Stimulated activated CD8-positive, alpha-beta memory T cell treated with anti-CD3 and anti-CD28 coated beads, Interleukin-4, amount 100 ng/mL, for 48 hours (primary cell): ENCODE measurements at regions not wholly inside any gene's neighbourhood (a gene's known extent, or its start where the extent isn't known, plus 50 kb on each side); places are given as distances from the start of the nearest gene placed in this dataset.

Experiments used
- DNase-seq: peaks from one replicate; pipeline ENCODE4 v3.0.0-alpha.2; 2020

DNA sequence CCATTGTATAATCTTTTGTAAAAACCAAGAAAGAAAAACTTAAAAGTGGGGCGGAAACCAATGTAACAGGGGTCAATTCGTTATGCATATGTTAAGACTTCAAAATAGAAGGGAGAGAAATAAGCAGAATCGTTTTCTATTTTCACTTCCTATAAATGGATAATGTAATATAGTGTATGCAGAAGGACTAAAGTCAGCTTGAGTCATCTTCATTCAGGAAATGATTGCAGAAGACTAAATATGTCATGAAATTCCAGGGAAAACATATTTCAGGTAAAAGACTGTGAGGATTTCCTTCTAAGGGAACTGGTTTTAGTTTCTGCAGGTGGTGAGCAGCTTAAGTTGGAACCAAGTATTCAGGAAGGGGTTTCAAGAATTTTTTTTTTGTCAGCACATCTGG, 753.3 kb downstream of the IRX1 start:
- no peak for DNase-seq

DNA sequence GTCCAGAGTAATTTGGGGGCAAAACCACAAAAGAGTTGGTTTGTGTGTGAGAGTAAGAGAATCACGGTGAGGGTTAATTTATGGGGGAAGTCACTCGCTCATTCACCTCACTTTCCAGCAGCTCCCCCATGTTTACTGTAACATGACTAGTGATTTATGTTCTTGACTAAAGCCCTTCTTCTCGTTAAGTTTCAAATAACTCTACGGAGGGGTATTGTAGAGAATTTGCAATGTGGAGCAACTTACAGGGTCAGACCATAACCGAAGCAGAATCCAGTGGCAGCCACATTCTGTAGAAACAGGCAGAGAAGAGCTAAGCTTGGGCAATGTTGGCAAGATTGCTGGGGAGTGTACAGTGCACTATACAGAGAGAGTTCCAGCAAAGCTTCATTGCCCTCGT, 760.6 kb downstream of the IRX1 start:
- DNase-seq, result no peak

DNA sequence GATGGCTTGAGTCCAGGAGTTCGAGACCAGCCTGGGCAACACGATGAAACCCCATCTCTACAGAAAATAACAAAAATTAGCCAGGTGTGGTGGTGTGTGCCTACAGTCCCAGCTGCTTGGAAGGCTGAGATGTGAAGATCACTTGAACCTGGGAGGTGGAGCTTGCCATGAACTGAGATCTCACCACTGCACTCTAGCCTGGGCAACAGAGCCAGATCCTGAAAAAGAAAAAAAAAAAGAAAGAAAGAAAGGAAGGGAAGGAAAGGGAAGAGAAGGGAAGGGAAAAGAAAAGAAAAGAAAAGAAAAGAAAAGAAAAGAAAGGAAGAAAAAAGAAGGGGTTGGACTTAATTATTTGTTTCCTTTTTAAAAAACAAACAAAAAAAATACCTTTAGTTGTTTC, 764.2 kb downstream of the IRX1 start:
- DNase-seq, result no peak

DNA sequence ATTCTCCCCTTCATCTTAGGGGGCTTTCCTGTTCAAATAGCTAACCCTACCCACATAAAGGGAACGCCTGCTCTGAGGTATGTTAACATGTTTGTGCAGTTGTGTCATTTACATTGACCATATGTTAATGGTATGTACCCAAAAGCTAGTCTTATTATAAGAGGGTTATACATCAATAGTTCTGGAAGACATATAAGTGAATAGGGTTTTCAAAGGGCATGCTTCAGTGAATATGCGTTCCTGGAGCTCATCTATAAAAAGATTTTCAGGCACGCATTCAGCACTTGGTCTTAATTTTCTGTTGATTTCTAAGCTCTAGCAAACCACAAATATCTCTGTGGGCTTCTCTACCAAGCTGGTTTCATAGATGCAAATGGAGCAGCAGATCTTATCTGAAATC, 766.1 kb downstream of the IRX1 start:
- DNase-seq, result no peak

DNA sequence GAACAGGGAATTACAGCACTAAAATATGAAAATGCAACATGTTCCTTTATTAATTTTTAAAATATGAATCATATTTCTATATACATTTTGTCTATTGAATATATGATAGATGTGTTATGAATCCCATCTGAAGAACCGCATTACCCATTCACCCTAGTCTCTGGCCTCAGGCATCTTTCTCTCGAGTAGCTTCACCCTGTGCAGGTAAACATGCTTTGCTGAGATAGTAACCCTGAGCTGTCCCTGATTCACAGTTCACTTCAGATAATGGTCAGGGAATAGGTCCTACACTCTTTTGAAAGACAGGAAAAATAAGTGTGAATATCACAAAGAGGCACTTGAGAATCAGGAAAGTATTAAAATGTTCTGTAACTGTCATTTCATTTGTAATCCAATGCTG, 766.8 kb downstream of the IRX1 start:
- DNase-seq, result no peak

DNA sequence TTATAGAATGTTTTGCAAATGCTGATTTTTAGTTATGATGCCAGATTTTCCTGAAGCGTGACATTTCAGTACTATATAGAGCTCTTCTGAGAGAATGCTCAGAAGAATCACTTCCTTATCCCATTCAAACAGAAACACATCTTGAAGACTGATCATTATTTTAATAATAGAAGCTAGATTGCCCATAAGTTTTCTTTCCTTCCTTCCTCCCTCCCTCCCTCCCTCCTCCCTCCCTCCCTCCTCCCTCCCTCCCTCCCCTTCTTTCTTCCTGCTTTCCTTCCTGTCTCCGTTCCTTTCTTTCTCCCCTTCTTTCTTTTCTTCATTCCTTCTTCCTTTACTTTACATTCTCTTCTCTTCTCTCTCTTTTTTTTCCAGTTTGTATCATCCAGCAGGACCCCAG, 767.4 kb downstream of the IRX1 start:
- no peak for DNase-seq

DNA sequence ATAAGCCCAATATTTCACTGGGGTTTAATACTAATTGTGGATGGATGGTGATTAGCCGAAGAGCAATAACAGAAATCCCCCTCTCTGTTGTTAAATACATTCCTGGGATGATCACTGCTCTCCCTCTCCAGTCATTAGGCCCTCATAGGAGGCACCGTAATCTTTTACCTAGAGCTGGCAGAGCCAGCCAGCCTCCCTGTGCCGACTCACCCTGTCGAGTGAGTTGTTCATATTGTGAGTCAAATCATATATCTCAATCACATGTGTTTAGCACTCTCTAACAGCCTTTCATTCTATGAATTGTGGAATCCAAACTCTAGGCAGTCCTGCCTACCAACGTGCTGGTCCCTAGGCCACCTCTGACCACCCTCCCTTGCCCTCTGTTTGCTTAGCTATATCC, 771.0 kb downstream of the IRX1 start:
- DNase-seq, result no peak

DNA sequence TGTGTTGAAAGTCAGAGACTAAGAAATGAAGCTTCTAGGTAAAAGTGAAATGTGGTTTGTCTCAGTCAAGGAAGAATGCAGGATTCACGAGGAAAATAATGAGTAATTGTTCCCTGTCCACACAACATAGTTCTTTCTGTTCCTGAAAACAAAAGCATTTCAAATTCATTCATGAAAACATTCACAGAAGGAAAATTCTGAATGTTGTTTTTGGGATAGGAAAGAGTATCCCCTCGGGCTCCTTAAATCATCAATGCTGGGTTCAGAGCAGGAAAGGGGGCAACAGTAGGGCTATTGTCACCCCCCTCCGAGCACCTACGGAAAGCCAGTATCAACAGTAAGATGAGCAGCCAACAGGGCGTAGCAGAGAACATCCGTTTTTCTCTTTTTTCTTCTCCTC, 769.9 kb upstream of the ADAMTS16 start:
- DNase-seq, result no peak

DNA sequence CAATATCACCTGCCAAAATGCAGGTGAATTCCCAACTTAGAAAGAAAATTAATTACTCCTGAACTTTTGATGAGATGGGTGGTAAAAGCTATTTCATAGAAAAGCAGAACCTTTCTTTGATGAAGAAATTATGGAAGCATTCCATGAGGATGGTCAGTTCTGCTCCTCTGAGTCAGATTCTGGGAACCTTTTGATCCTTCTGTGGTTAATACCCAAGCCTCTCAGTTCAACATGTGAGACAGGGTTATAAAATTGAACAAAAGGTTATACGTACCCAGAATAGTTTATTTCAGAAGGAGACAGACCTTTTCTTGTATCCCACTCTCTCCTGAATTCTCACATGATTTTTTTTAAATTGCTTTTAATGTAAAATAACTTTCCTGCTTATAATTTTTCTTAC, 767.6 kb upstream of the ADAMTS16 start:
- no peak for DNase-seq

DNA sequence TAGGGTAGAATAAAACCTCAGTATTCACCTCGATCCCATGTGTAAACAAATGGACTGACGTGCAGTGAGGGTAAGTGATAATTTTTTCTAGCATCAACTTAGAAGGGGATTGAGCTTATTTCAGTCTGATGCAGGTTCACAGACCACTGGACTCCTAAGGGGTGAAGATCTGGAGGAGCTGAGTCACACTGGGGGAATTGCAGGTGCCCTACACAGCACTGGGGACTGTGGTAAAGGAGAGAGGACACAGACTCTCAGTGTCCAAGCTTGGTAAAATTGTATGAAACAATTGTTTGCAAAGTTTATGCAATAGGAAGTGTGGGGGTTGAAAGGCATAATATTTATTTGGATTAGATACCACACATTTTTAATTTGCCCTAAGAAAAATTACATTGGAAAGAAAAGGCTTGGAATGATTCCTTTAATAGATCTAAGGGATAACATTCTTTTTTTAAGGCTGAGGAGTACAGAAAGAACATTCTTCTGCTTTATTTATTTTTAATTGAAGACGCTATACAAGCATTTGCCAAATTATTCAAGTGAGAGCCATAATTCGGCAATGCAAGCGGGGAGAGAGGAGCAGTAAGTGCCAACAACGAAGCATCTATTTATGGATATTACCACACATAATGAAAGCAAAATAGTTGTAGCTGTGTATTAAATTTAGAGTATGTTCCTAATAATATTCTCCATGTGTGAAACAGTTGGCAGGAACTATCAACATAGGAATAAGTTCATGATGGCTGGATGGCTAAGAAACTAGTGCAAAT, 766.9 kb upstream of the ADAMTS16 start:
- DNase-seq, result no peak

DNA sequence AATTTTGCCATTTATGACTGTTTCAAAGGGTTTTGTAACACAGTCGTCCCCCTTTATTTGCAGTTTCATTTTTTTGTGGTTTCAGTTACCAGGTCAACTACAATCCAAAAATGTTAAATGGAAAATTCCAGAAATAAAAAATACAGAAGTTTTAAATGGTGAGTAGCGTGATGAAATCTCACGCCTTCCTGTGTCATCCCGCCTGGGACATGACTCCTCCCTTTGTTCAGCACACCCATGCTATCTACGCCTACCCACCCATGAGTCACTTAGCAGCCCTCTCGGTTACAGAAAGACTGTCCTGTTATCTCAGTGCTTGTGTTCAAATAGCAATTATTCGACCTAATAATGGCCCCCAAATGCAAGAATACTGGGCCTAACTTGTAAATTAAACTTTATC, 765.3 kb upstream of the ADAMTS16 start:
- no peak for DNase-seq

DNA sequence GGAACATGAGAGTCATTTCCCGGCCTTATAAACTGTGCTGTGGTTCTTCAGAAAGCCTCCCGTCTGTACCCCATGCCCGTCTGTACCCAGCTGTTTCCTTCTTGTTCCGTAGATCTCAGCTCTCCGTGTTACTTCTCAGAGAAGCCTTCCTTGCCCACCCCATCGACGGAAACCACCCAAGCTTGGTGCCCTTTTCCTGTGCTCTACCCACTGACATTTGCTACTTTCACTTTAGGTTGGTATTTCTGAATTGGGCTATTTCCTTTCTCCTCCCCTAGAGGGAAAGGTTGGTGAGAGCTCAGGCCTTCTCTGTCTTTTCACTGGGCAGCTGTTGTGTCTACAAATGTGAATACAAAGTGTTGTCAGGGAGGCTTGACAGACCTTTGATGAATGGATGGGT, 764.5 kb upstream of the ADAMTS16 start:
- DNase-seq, result no peak

DNA sequence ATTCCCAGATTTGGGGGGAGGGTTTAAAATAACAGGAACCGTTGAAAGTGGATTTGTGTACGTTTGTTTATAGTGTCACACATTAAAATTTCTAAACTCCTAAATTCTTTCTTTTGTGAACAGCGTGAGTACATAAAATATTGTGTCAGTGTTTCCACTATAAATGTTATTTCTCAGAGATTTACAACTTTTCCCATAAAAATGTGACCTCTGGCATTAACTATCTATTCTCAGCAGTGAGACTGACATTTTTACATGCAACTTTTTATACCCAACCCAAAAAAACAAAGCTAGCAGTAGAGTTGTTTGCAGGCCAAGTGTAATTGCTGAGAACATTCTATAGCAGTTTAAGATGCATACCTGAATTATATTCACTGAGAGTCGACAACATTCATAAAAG, 757.0 kb upstream of the ADAMTS16 start:
- DNase-seq, result no peak

DNA sequence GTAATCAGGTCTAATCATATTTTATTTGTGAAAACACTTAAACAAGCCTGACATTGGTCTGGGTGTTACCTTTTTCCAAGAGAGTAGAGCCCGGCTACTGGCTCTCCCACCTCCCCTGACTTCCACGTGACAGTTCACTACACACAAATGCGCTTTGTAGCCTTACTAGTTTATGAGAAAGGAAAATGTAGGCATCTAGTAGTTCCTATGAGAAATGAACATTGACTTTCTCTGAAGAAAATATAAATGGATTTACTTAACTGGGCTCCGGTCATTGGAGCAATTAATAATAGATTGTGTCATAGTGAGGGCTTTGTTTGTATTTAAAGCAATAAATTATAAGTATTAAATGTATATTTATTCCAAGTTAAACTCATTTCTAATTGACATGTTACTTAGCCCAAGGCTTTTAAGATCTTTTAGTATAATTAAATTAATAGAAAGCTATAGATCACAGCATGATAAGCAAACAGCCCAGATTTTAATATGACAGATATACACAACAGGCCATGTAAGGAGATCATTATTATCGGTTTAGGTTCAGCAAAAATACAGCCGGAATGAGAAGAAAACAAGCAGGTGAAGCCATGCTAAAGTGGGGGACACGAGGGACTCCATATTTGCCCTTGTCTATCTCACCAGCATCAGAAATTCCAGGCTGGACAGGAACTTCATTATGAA, 756.5 kb upstream of the ADAMTS16 start:
- DNase-seq, result no peak

DNA sequence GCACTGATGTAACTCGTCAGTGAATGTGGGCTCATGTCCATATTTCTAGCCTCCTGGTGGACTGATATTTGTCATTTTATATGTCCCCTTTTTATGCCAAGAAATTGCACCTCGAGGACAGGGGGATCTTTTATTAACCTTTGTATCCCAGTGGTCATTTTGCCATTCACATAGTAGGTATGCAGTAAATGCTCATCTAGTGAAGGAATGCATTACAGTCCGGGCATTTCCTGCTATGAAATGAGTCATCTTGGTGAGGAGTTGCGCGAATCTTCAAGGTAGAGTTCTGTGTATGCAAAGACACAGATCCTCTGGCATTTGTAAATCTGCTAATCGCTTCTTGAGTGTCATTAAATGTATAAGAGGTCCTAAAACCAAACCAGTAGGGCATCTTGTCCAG, 755.5 kb upstream of the ADAMTS16 start:
- no peak for DNase-seq

DNA sequence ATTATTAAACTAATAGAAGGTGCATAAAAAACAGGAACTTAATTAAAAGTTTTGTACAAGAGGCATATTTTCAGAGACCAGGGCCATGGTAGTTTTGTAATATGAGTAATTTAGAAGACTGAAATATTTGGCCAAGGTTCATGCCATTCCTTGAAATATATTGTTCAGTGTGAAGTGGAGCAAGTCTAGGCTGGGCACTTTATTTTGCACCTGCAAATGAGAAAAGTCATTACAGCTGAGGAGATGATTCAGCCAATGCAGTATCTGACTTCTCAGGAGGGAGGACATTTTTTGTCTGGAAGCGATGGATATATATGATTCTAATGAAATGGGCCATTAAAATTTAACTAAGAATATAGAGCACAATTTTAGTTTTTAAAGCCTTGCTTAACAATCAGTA, 754.0 kb upstream of the ADAMTS16 start:
- DNase-seq, result no peak

DNA sequence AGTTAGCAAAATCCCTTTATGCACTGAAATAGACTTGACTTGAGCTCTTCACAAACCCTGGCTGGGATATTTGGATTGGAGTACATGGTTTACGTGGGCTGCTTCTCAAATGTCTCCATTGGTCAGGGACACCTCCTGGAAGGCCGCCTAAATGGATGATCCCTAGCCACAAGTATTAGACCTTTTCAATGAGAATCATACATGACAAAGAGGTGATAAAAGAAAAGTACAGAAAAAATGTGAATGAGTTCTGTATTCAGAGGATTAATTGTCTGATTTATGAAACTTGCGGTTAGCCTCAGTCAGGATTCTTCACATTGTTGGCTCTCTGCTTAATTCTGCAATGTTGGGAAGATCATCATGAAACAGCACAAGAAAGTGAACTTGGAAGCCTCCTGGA, 752.8 kb upstream of the ADAMTS16 start:
- no peak for DNase-seq

DNA sequence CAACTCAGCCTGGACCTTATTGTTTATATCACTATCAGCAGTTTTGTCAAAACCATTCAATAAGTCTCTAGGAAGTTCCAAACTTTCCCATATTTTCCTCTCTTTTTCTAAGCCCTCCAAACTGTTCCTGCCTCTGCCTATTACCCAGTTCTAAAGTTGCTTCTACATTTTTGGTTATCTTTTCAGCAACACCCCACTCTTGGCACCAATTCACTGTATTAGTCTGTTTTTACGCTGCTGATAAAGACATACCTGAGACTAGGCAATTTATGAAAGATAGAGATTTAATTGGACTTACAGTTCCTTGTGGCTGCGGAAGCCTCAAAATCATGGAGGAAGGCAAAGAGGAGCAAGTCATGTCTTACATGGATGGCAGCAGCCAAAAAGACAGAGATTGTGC, 744.4 kb upstream of the ADAMTS16 start:
- DNase-seq, result no peak

DNA sequence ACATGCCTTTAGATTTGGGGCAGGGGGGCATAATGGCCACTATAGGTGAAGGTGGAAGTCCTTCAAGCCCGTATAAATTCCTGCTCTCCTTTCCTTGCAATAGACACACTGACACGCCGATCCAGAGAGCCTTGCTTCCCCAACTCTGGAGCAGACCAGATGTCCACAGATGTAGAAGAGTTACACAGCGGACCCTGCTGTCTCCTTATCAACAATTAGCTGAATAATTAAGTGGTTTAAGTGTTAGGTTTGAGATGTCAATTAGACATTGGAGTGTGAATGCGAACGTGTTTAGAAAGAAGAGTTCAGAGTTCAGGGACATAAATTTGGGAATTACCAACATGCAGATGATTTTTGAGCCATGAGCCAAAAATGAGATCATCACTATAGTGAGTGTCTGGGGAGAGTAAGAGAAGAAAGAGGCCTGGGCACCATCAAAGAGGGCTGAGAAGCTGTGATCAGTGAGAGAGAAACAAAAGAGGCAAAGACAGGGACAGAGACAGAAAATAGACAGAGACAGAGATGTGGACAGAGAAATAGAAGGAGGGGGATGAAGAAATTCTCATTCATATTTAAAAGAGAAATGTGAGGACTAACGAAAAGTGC, 734.4 kb upstream of the ADAMTS16 start:
- no peak for DNase-seq

DNA sequence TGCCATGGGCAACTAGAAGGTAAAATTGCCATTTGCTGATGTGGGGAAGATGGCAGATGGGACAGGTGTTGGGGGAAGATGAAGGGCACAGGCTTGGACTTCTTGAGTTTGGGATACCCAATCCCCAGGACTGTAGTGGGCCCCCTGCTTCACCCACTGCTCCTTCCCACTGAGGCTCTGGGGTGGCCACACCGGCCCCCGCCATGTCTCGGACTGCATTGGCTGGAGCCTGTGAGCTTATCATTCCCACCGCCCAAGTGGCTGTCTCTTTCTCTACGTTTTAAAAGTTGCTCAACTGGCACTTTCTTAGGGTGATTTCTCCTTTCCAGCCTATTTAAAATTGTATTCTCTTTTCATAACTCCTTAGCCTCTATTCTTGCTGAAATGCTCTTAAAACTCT, 730.0 kb upstream of the ADAMTS16 start:
- no peak for DNase-seq

DNA sequence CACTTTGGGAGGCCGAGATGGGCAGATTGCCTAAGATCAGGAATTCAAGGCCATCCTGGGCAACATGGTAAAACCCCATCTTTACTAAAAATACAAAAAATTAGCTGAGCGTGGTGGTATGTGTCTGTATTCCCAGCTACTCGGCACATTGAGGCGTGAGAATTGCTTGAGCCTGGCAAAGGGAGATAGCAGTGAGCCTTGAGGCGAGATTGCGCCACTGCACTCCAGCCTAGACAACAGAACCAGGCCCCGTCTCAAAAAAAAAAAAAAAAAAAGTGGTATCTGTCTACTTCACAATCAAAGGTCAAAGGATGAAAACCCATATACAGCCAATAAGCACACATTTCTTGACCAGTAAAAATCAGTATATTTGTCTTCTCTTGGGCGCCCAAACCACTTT, 728.5 kb upstream of the ADAMTS16 start:
- no peak for DNase-seq

DNA sequence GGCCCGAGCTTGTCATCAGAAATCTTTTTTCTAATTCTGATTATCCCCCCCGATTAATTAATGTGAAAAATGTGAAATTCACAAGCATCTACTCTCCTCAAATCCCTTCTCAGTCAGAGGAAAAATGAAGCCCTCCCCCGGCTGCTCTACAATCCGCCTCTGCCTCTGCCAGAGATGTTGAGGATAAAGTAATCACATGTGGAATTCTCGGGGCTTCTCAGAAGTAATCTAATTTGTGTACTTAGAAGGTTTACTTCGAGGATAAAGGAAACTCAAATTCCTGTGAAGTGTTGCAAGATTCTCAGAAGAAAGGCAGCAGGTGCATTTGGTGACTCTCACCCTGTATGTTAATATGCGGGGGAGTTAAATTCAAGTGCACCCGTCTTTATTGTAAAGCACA, 726.1 kb upstream of the ADAMTS16 start:
- DNase-seq, result no peak

DNA sequence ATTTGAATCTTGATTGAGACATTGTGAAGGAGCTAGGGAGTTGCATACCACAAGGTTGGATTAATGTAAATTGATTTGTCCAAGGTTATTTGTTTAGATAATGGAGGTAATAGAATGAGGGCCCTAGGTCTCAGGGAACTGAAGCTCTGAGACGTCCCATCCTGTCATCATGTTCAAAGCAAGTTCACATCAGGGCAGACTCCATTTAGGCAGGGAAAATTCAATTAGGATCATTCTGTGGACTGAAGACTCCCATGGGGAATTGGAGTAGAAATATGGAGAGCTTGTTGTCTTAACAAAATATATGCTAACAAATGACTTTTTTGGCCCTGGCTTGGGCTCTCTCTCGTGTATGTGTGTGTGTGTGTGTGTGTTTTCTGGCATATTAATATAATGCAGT, 722.0 kb upstream of the ADAMTS16 start:
- DNase-seq, result no peak

DNA sequence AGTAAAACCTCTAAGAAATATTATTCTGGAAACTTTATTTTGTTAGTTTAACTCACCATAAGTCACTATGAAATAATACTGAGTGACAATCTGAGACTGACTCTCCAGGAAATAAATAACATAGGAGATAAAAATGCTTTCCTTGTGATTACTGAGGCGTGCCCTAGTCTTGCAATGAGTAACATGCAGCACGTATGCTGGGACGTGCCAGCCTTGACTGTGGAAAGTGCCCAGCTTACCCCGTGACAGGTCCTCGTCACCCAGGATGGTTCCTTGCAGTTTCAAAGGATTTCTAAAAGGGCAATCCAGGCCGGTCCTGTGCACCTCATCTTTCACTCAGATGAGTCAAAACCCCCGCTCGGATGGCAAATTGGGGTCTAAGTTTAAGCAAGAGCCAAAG, 720.8 kb upstream of the ADAMTS16 start:
- no peak for DNase-seq

DNA sequence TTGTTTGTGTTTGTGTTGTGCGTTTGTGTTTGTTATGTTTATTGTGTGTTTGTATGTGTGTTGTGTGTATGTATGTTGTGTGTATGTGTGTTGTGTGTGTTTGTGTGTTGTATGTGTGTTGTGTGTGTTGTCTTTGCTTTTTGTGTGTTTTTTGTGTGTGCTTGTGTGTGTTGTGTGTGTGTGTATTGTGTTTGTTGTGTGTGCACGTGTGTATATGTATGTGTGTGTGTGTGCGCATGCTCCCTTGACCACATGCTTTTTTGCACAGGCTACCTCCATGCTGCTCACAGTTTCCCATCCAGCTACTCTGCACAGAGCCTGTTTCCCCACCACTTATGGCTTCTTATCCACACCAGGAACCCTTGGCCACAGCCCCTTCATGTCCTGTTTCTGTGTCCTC, 720.0 kb upstream of the ADAMTS16 start:
- DNase-seq, result no peak
